ENCODE measurements at regions not wholly inside any gene's neighbourhood (a gene's known extent, or its start where the extent isn't known, plus 50 kb on each side); places are given as distances from the start of the nearest gene placed in this dataset.
"Not testable (repeated sequence)": the region's sequence is repeated elsewhere in the genome, so short reads cannot be mapped to it uniquely, and the experiment has no call there.

DNA sequence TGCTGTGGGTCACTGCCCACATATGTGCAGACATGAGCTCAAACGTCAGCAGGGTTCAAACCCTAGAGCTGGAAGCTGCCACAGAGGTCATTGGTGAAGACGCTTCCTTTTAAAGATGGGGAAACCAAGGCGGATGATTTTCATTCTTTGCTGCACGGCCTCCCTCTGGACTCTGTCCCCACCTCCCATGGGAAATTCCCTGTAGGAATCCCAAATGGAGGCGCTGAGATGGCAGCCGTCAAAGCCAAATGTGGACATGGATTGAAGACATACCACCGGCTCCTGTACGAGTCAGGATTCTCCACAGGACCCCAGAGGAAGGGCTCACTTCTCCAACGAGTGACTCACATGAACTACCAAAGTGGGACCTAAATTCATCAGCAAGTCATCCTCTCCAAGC, 286.4 kb downstream of the CRLF2 start:
- H3K9me3 ChIP-seq (ENCODE audit: control insufficient read depth, insufficient read depth, low read length) = no peaks in the 10 kb centered on the region
- no peaks in the 10 kb centered on the region for H3K36me3 ChIP-seq (ENCODE audit: control insufficient read depth, insufficient read depth, low read length)
- H3K4me1 ChIP-seq (ENCODE audit: control insufficient read depth, insufficient read depth, low read length) = no peaks in the 10 kb centered on the region
- no peak for DNase-seq (ENCODE audit: low read depth, low spot score)
- no peak overlapping the region for H3K27ac ChIP-seq (ENCODE audit: low read length)
- no peak overlapping the region for H3K4me3 ChIP-seq (ENCODE audit: low read length)
- no CpG with 5 or more reads among the region's 9 CpGs for WGBS (ENCODE audit: insufficient coverage, insufficient read length)
- H3K27me3 ChIP-seq (ENCODE audit: control insufficient read depth, insufficient read depth, low read length) = no peaks in the 10 kb centered on the region

DNA sequence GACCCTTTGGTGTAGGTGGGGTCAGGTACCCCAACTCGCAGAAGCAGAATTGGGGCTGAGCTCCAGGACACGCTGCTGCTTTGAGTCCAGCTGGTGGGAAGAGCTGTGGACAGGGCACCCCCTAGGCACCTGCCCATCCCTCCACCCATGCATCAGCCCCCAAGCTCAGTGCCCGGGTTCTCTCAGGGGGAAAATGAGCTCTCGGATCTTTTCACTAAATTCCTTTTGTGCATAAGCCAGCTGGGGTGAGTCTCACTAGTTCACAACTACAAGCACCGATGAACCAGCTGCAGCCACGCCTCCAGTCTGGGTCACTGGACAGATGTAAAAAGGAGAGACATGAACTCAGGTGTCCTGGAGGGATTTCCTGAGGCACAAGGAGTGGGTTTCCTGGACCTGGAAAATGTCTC, 286.8 kb downstream of the CRLF2 start:
- no peaks in the 10 kb centered on the region for H3K4me1 ChIP-seq (ENCODE audit: control insufficient read depth, insufficient read depth, low read length)
- WGBS (ENCODE audit: insufficient coverage, insufficient read length) = no CpG with 5 or more reads among the region's 6 CpGs
- H3K4me3 ChIP-seq (ENCODE audit: low read length) = no peak overlapping the region
- H3K9me3 ChIP-seq (ENCODE audit: control insufficient read depth, insufficient read depth, low read length) = no peaks in the 10 kb centered on the region
- no peak for DNase-seq (ENCODE audit: low read depth, low spot score)
- no peaks in the 10 kb centered on the region for H3K36me3 ChIP-seq (ENCODE audit: control insufficient read depth, insufficient read depth, low read length)
- no peaks in the 10 kb centered on the region for H3K27me3 ChIP-seq (ENCODE audit: control insufficient read depth, insufficient read depth, low read length)
- H3K27ac ChIP-seq (ENCODE audit: low read length) = no peak overlapping the region

DNA sequence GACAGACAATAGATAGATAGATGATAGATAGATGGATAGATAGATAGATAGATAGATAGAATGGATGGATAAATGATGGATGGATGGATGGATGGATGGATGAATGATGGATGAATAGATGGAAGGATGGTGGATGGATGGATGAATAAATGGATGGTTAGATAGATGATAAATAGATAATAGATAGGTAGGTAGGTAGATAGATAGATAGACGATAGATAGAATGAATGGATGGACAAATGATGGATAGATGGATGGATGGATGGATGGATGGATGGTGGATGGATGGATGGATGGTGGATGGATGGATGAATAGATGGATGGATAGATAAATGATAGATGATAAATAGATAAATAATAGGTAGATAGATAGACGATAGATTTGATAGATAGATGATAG, 287.4 kb downstream of the CRLF2 start:
- H3K4me3 ChIP-seq (ENCODE audit: low read length) = no peak overlapping the region
- no peaks in the 10 kb centered on the region for H3K9me3 ChIP-seq (ENCODE audit: control insufficient read depth, insufficient read depth, low read length)
- no peak for DNase-seq (ENCODE audit: low read depth, low spot score)
- H3K27me3 ChIP-seq (ENCODE audit: control insufficient read depth, insufficient read depth, low read length) = no peaks in the 10 kb centered on the region
- no peaks in the 10 kb centered on the region for H3K36me3 ChIP-seq (ENCODE audit: control insufficient read depth, insufficient read depth, low read length)
- 100% methylated on average over 2 of the region's 2 CpGs for WGBS (ENCODE audit: insufficient coverage, insufficient read length)
- H3K27ac ChIP-seq (ENCODE audit: low read length) = no peak overlapping the region
- no peaks in the 10 kb centered on the region for H3K4me1 ChIP-seq (ENCODE audit: control insufficient read depth, insufficient read depth, low read length)

DNA sequence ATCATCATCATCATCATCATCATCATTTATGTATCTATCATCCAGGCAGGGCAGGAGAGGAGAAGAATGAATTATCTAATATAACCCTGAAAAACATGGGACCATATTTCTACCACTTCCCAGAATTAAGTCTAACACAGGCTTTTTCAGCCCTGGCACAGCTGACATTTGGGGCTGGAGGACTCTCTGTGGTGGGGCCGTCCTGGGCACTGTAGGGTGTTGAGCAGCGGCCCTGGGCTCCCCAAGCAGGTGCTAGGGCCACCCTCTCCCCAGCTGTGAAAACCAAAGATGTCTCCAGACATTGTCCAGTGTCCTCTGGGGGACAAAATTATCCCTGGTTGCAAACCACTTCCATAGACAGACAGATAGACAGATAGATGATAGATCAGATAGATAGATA, 288.4 kb downstream of the CRLF2 start:
- H3K4me1 ChIP-seq (ENCODE audit: control insufficient read depth, insufficient read depth, low read length) = no peaks in the 10 kb centered on the region
- H3K9me3 ChIP-seq (ENCODE audit: control insufficient read depth, insufficient read depth, low read length) = no peaks in the 10 kb centered on the region
- no peak for DNase-seq (ENCODE audit: low read depth, low spot score)
- no peaks in the 10 kb centered on the region for H3K27me3 ChIP-seq (ENCODE audit: control insufficient read depth, insufficient read depth, low read length)
- H3K4me3 ChIP-seq (ENCODE audit: low read length) = no peak overlapping the region
- whole genome bisulfite sequencing (ENCODE audit: insufficient coverage, insufficient read length) = no CpG with 5 or more reads among the region's 2 CpGs
- no peaks in the 10 kb centered on the region for H3K36me3 ChIP-seq (ENCODE audit: control insufficient read depth, insufficient read depth, low read length)
- H3K27ac ChIP-seq (ENCODE audit: low read length) = no peak overlapping the region

DNA sequence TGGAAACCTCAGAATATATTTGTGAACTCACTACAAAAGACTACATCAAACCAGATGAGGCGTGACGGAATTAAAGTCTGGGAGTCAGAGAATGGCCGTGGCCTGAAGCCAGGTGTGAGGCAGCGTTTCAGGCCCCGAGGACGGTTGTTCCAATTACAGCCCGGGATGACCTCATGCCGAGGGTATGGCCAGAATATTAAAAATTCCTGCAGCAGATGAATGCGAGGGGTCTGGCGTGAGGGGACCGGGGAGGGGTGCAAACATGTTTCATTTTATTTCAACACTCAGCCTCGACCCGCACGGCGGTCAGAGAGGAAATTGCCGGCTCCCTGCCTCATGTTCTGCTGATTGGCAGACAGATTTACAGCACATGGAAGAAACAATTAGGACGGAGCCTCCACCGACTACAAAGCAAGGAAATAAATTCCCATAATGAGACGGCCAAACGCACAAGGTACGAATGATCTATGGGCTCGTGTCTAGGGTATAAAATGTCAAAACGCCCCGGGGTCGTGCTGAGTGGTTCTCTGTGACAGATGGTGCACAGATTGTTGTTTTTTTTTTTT, 289.7 kb downstream of the SHOX start:
- DNase-seq (ENCODE audit: low read depth, low spot score) = no peak
- WGBS (ENCODE audit: insufficient coverage, insufficient read length) = no CpG with 5 or more reads among the region's 25 CpGs
- H3K4me1 ChIP-seq (ENCODE audit: control insufficient read depth, insufficient read depth, low read length) = no peaks in the 10 kb centered on the region
- no peaks in the 10 kb centered on the region for H3K9me3 ChIP-seq (ENCODE audit: control insufficient read depth, insufficient read depth, low read length)
- no peaks in the 10 kb centered on the region for H3K36me3 ChIP-seq (ENCODE audit: control insufficient read depth, insufficient read depth, low read length)
- no peak overlapping the region for H3K4me3 ChIP-seq (ENCODE audit: low read length)
- no peak overlapping the region for H3K27ac ChIP-seq (ENCODE audit: low read length)
- H3K27me3 ChIP-seq (ENCODE audit: control insufficient read depth, insufficient read depth, low read length) = no peaks in the 10 kb centered on the region

DNA sequence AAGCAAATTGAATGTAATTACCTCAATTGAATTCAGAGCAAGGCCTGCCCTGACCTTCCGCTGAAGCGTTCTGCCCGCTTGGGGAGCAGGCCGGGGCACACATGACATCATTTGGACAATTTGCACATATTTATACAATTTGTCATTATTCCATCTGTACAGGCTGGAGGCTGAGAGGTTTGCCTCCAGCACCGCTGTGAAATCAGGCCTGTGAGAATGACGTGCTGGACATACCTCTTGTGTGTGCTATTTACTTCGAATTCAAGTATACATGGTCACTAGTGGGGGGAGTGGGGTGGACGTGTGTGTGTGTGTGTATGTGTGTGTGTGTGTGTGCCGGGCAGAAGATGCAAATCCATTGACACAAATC, 285.6 kb downstream of the SHOX start:
- Histone ChIP-seq H3K4me1 (ENCODE audit: control insufficient read depth, insufficient read depth, low read length) (no peaks in the 10 kb centered on the region), H3K9me3 (ENCODE audit: control insufficient read depth, insufficient read depth, low read length) (no peaks in the 10 kb centered on the region; the same call in 1 of the 2 replicates), H3K27ac (ENCODE audit: low read length) (no peak overlapping the region), H3K36me3 (ENCODE audit: control insufficient read depth, insufficient read depth, low read length) (no peaks in the 10 kb centered on the region), H3K27me3 (ENCODE audit: control insufficient read depth, insufficient read depth, low read length) (no peaks in the 10 kb centered on the region), H3K4me3 (ENCODE audit: low read length) (no peak overlapping the region)
- no peak for DNase-seq (ENCODE audit: low read depth, low spot score)
- WGBS (ENCODE audit: insufficient coverage, insufficient read length) = no CpG with 5 or more reads among the region's 9 CpGs

DNA sequence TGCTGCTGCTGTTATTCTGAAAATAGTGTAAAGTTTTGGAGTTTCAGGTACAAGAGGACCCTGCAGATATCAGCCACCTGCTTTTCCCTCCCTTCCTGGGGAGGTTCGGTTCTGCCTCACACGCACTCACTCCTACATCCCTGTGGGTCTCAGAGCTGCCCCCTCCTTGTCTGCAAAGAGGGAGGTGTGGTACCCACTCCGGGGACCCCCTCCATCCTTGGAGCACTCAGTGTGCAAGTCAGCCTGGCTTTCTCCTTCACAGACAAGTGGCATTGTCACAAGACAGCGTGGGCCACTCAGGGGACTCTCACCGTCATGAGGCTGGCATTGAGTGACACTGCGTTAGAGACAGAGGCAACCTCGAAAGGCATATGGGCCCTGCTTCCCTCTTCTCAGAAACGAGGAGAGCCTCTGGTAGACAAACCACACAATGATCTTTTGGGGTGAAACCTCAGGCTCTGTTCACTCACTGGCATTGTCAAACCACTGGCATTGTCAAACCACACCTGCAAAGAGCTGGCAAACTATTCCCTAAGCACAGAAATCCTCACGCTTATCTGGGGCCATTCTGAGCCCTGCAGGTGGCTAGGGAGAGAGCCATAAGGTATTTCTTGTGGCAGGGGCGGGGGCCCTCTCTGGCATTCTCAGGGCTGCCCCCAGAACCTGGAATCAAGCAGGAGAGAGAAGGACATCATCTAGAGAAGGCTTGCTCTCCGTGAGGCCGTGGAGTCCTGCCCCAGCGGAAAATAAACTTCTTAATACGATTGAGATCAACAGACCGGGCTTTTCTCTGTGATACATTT, 285.0 kb downstream of the SHOX start:
- H3K27me3 ChIP-seq (ENCODE audit: control insufficient read depth, insufficient read depth, low read length) = no peaks in the 10 kb centered on the region
- no CpG with 5 or more reads among the region's 15 CpGs for WGBS (ENCODE audit: insufficient coverage, insufficient read length)
- no peaks in the 10 kb centered on the region; the same call in 1 of the 2 replicates for H3K9me3 ChIP-seq (ENCODE audit: control insufficient read depth, insufficient read depth, low read length)
- no peak overlapping the region for H3K4me3 ChIP-seq (ENCODE audit: low read length)
- DNase-seq (ENCODE audit: low read depth, low spot score) = no peak
- no peak overlapping the region for H3K27ac ChIP-seq (ENCODE audit: low read length)
- no peaks in the 10 kb centered on the region for H3K36me3 ChIP-seq (ENCODE audit: control insufficient read depth, insufficient read depth, low read length)
- H3K4me1 ChIP-seq (ENCODE audit: control insufficient read depth, insufficient read depth, low read length) = no peaks in the 10 kb centered on the region

DNA sequence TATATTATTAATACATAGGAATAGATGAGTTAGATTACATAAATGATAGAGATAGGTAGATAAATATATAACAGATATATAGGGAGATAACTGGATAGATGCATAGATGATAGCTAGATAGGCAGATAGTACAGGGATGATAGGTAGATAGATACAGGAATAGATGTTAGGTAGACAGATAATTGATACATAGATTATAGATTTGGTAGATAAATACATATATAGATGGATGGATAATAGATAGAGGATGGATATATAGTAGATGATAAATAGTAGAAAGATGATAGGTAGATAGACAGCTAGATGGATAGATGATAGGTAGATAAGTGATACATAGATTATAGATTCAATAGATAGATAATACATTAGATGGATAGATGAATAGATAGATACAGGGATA, 283.6 kb downstream of the SHOX start:
- Histone ChIP-seq H3K9me3 (ENCODE audit: control insufficient read depth, insufficient read depth, low read length) (no peaks in the 10 kb centered on the region; the same call in 1 of the 2 replicates), H3K4me3 (ENCODE audit: low read length) (no peak overlapping the region), H3K27me3 (ENCODE audit: control insufficient read depth, insufficient read depth, low read length) (no peaks in the 10 kb centered on the region), H3K4me1 (ENCODE audit: control insufficient read depth, insufficient read depth, low read length) (no peaks in the 10 kb centered on the region), H3K36me3 (ENCODE audit: control insufficient read depth, insufficient read depth, low read length) (no peaks in the 10 kb centered on the region), H3K27ac (ENCODE audit: low read length) (no peak overlapping the region)
- no peak for DNase-seq (ENCODE audit: low read depth, low spot score)

DNA sequence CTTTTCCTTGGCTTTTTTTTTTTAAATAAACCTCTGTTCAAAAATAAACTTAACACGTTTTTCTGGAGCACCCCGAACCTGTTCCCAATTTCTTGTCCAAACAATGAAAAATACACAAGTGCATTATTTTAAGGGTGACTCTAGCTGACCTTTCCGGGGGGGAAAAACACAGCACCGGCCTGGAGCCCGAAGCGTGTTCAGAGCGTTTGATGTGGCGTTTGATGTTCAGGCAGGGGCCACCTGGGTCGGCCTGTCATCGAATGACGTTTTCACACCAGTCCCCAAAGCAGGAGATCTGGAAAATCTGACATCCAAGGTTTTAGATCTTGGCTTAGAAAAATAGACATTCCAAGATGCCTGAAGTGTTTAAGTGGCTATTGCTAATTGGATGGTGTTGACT, 282.1 kb downstream of the SHOX start:
- no CpG with 5 or more reads among the region's 11 CpGs for WGBS (ENCODE audit: insufficient coverage, insufficient read length)
- DNase-seq (ENCODE audit: low read depth, low spot score) = no peak

DNA sequence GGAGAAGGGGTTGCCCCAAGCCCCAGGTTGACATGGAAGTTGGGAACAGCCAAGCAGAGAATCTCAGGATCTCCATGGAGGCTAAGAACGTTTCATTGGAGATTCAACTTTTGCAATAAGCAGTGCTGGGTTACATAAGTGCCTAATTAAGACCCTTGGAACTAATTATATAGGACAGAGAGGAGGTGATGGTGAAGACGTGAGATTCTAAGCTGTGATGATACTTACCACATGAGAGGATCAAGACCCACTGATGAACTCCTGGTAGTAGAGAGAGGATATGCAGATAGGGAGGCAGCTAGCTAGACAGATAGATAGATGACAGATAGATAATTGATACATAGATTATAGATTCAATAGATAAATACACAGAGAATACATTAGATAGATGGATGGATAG, 278.5 kb downstream of the SHOX start:
- not testable (repeated sequence) for H3K27ac ChIP-seq (ENCODE audit: low read length); H3K4me1 ChIP-seq (ENCODE audit: control insufficient read depth, insufficient read depth, low read length); H3K4me3 ChIP-seq (ENCODE audit: low read length); DNase-seq (ENCODE audit: low read depth, low spot score); H3K27me3 ChIP-seq (ENCODE audit: control insufficient read depth, insufficient read depth, low read length); H3K36me3 ChIP-seq (ENCODE audit: control insufficient read depth, insufficient read depth, low read length); H3K9me3 ChIP-seq (ENCODE audit: control insufficient read depth, insufficient read depth, low read length)
- no CpG with 5 or more reads among the region's 2 CpGs for WGBS (ENCODE audit: insufficient coverage, insufficient read length)

More for the DNA sequence above, 282.1 kb downstream of the SHOX start:
- Histone ChIP-seq H3K36me3 (ENCODE audit: control insufficient read depth, insufficient read depth, low read length) (no peaks in the 10 kb centered on the region), H3K9me3 (ENCODE audit: control insufficient read depth, insufficient read depth, low read length) (no peaks in the 10 kb centered on the region; the same call in 1 of the 2 replicates), H3K27me3 (ENCODE audit: control insufficient read depth, insufficient read depth, low read length) (no peaks in the 10 kb centered on the region), H3K4me1 (ENCODE audit: control insufficient read depth, insufficient read depth, low read length) (no peaks in the 10 kb centered on the region), H3K27ac (ENCODE audit: low read length) (no peak overlapping the region), H3K4me3 (ENCODE audit: low read length) (no peak overlapping the region)

DNA sequence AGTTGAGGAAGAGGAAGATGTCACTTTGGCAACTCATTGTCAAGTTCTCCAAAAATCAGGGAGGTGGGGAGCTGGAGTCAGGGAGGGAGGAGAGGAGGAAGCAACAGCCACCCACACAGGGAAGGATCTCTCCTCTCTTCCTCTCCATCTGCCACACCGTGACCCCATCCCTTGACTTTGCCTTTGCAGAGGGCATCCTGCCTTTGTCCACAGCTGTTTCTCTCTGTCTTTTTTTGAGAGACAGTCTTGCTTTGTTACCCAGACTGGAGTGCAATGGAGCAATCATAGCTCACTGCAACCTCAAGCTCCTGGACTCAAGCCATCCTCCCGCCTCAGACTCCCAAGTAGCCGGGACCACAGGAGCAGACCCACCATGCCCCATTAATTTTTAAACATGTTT, 276.0 kb downstream of the SHOX start:
- Histone ChIP-seq H3K9me3 (ENCODE audit: control insufficient read depth, insufficient read depth, low read length) (no peaks in the 10 kb centered on the region; the same call in 1 of the 2 replicates), H3K27ac (ENCODE audit: low read length) (no peak overlapping the region), H3K4me1 (ENCODE audit: control insufficient read depth, insufficient read depth, low read length) (no peaks in the 10 kb centered on the region), H3K4me3 (ENCODE audit: low read length) (no peak overlapping the region), H3K36me3 (ENCODE audit: control insufficient read depth, insufficient read depth, low read length) (no peaks in the 10 kb centered on the region), H3K27me3 (ENCODE audit: control insufficient read depth, insufficient read depth, low read length) (no peaks in the 10 kb centered on the region)
- DNase-seq (ENCODE audit: low read depth, low spot score) = no peak
- no CpG with 5 or more reads among the region's 3 CpGs for WGBS (ENCODE audit: insufficient coverage, insufficient read length)
